ENCODE measurements at regions not wholly inside any gene's neighbourhood (a gene's known extent, or its start where the extent isn't known, plus 50 kb on each side); places are given as distances from the start of the nearest gene placed in this dataset.

DNA sequence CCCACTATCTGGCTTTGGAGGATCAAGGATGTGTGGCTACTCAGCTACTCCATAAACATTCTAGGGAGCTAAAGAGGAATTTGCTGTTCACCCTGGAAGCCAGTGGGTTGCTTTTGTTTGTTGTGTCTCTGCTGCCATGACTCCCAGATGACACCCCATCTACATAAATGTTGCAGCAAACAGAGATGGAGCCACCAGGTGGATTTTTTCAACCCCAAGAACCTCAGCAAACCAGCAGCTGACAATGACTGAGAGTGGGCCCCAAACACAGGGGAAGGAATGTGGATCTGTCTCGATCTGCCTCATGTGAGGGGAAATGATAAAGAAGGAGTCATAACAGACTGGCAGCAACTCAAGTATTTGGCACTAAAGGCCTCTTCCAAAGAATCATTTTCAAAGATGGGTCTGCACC lies 132.7 kb upstream of the TNC start (continued):
- no peak for TF ChIP-seq ZNF512 (CRISPR knock-in tag; IDR thresholded peaks at IDR 0.05; ENCODE audit: borderline replicate concordance)

DNA sequence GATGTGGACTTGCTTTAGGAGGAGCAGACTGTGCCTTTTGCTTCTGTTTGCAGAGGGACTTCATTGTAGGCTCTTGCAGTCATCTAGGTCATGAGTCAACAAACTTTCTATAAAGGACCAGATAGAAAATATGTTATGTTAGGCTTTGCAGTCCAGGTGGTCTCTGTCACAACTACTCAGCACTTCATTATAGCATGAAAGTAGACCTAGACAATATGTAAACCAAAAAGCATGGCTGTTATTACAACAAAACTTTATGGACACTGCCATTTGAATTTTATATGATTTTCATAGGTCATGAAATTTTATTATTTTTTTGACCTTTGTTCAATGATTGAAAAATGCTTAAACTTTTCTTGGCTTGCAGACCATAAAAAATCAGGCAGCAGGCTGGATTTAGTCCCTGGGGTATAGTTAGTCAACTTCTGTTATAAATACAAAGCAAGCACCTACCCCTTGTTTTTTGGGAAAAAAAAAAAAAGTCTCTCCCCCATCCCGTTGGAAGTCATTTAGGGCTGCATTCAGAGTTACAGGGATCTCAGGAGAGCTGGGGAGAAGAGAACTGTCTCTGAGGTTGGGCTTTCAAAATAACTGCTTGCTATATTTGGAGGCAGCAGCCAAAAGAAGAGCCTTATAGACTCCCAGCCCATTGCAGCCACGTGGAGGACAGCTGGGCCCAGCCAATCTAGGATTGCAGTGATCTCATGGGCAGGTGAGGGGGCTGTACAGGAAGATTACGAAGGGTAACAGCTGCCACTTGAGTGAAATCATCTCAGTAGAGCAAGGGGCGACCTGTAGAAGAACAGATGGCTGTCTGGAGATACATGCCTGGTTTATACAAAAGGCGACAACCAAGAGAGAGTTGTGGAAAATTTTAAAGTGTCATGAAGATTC lies 136.6 kb upstream of the TNC start:
- Mint-ChIP-seq H3K27ac (no peak overlapping the region), H3K9me3 (peaks cover 5% of the 10 kb centered on the region), H3K27me3 (ENCODE audit: low read depth) (no peaks in the 10 kb centered on the region; the same call in 1 of the 2 replicates), H3K36me3 (peaks cover 8% of the 10 kb centered on the region), H3K4me1 (no peaks in the 10 kb centered on the region), H3K4me3 (no peak overlapping the region)
- POLR2A ChIA-PET, result no interaction called here
- TF ChIP-seq, protein P1, sequence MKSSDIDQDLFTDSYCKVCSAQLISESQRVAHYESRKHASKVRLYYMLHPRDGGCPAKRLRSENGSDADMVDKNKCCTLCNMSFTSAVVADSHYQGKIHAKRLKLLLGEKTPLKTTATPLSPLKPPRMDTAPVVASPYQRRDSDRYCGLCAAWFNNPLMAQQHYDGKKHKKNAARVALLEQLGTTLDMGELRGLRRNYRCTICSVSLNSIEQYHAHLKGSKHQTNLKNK (CRISPR knock-in tag; IDR thresholded peaks at IDR 0.05), result no peak
- no peak for TF ChIP-seq SMAD3 (CRISPR knock-in tag; IDR thresholded peaks at IDR 0.05; ENCODE audit: borderline replicate concordance)
- TF ChIP-seq ZSCAN18 (CRISPR knock-in tag; IDR thresholded peaks at IDR 0.05), result no peak
- TF ChIP-seq MAX (CRISPR knock-in tag; IDR thresholded peaks at IDR 0.05), result no peak
- no peak for TF ChIP-seq GTF2I (CRISPR knock-in tag; conservative IDR thresholded peaks at IDR 0.05)
- no peak for TF ChIP-seq CTCF (IDR thresholded peaks at IDR 0.05)
- TF ChIP-seq HMGA2 (CRISPR knock-in tag; IDR thresholded peaks at IDR 0.05), result no peak
- TF ChIP-seq MLX (CRISPR knock-in tag; IDR thresholded peaks at IDR 0.05), result no peak
- no peak for TF ChIP-seq CBFB (CRISPR knock-in tag; IDR thresholded peaks at IDR 0.05; ENCODE audit: low read depth)
- DNase-seq (ENCODE audit: low spot score) (no peak), ATAC-seq (no peak)
- CTCF ChIA-PET, result no interaction called here

DNA sequence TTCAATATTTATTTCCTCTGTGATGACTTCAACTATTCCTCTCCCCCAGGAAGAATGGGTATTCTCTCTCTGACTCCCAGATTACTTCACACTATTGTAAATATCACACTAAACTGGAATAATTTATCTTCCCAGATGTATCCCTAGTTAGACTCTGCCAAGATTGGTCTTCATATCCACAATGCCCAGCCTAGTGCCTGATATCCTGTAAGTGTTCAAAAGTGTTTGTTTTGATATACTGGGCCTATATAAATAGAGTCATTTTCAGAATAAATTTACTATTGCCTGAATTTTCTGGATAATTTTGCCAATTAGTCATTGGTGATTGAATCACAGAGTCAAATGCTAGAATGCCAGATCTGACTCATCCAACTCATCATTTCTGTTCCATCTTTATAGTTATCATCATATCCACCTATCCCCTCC lies 143.7 kb upstream of the TNC start:
- DNase-seq (ENCODE audit: low spot score), result no peak
- no peak overlapping the region for H3K27ac Mint-ChIP-seq
- TF ChIP-seq NFYB (CRISPR knock-in tag; conservative IDR thresholded peaks at IDR 0.05; ENCODE audit: low read depth) (no peak), NFATC4 (CRISPR knock-in tag; IDR thresholded peaks at IDR 0.05) (no peak), ZNF263 (CRISPR knock-in tag; IDR thresholded peaks at IDR 0.05; ENCODE audit: low read depth) (no peak)
- H3K27me3 Mint-ChIP-seq (ENCODE audit: low read depth), result no peaks in the 10 kb centered on the region
- no peaks in the 10 kb centered on the region for H3K4me1 Mint-ChIP-seq
- CTCF ChIA-PET, result no interaction called here
- H3K4me3 Mint-ChIP-seq, result no peak overlapping the region
- no peak for ATAC-seq
- H3K36me3 Mint-ChIP-seq, result no peaks in the 10 kb centered on the region
- POLR2A ChIA-PET, result no interaction called here
- H3K9me3 Mint-ChIP-seq, result peaks cover 3% of the 10 kb centered on the region; the same call in 1 of the 2 replicates

DNA sequence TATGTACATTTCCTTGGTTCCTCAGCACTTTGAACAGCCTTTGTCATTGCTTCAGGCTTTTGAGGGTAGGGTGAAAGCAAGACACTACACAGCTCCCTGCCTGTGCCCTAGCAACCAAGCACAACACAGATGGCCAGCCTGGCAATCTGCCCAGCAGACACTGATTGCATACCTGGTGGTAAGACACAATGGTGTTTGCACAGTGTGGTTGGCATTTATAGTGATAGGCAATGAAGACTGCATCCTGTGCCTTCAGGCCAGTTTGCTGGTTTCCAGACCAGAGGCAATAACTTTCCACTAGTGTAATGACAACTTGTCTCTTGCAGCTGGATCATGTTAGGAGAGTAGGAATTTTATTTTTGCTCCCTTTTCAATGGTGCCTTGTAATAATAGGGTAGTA lies 144.5 kb upstream of the TNC start:
- ChIA-PET POLR2A (no interaction called here), CTCF (no interaction called here)
- no peak overlapping the region for H3K4me3 Mint-ChIP-seq
- H3K27me3 Mint-ChIP-seq (ENCODE audit: low read depth), result no peaks in the 10 kb centered on the region
- H3K4me1 Mint-ChIP-seq, result no peaks in the 10 kb centered on the region
- H3K36me3 Mint-ChIP-seq, result no peaks in the 10 kb centered on the region
- ATAC-seq (no peak), DNase-seq (ENCODE audit: low spot score) (no peak)
- H3K9me3 Mint-ChIP-seq, result peaks cover 3% of the 10 kb centered on the region; the same call in 1 of the 2 replicates
- H3K27ac Mint-ChIP-seq, result no peak overlapping the region
- TF ChIP-seq NFATC4 (CRISPR knock-in tag; IDR thresholded peaks at IDR 0.05) (no peak), NR1H2 (CRISPR knock-in tag; IDR thresholded peaks at IDR 0.05) (no peak), ESRRA (CRISPR knock-in tag; IDR thresholded peaks at IDR 0.05; ENCODE audit: borderline replicate concordance) (no peak), ATF2 (CRISPR knock-in tag; IDR thresholded peaks at IDR 0.05; ENCODE audit: borderline replicate concordance, low read depth) (no peak), NR2C2 (CRISPR knock-in tag; IDR thresholded peaks at IDR 0.05) (no peak), SMAD3 (CRISPR knock-in tag; IDR thresholded peaks at IDR 0.05; ENCODE audit: borderline replicate concordance) (no peak), ZNF232 (CRISPR knock-in tag; IDR thresholded peaks at IDR 0.05) (no peak)
- TF ChIP-seq, protein P1 (CRISPR knock-in tag; IDR thresholded peaks at IDR 0.05), result no peak
